OCI-LY1 (cell line): ENCODE measurements at regions not wholly inside any gene's neighbourhood (a gene's known extent, or its start where the extent isn't known, plus 50 kb on each side); places are given as distances from the start of the nearest gene placed in this dataset.

Source experiments
- H2AFZ ChIP-seq: fragments of 200-600 bp; sonication (generic), shearing (Covaris generic); 2 replicates; pipeline ENCODE4 v1.6.0; 2014; ENCODE audit warnings: antibody characterized with exemption, mild to moderate bottlenecking, low read length
- H3F3A ChIP-seq: fragments of 200-600 bp; sonication (generic), shearing (Covaris generic); 2 replicates; pipeline ENCODE4 v1.6.0; 2014; ENCODE audit warnings: mild to moderate bottlenecking, antibody characterized with exemption, low read length, moderate library complexity; ENCODE audit not compliant: insufficient read depth
- H3K27ac ChIP-seq: fragments of 200-600 bp; sonication (generic); 2 replicates; pipeline ENCODE4 v1.5.1; 2014; ENCODE audit warnings: low read length, mixed run types, mild to moderate bottlenecking, low read depth; ENCODE audit not compliant: poor library complexity, severe bottlenecking
- H3K27me3 ChIP-seq: fragments of 200-600 bp; sonication (generic); 2 replicates; pipeline ENCODE4 v1.6.0; 2014; ENCODE audit warnings: antibody characterized with exemption, mild to moderate bottlenecking, low read length, moderate library complexity; ENCODE audit not compliant: insufficient read depth
- H3K36me3 ChIP-seq: fragments of 200-600 bp; sonication (generic); 2 replicates; pipeline ENCODE4 v1.6.1; 2014; ENCODE audit warnings: mild to moderate bottlenecking, antibody characterized with exemption, low read length, moderate library complexity, mixed read lengths; ENCODE audit not compliant: insufficient read depth
- H3K4me1 ChIP-seq: fragments of 200-600 bp; sonication (generic); 2 replicates; pipeline ENCODE4 v1.5.1; 2014; ENCODE audit warnings: mild to moderate bottlenecking, low read length, moderate library complexity; ENCODE audit not compliant: insufficient read depth, severe bottlenecking
- H3K4me2 ChIP-seq: fragments of 200-600 bp; sonication (generic), shearing (Covaris generic); 2 replicates; pipeline ENCODE4 v1.6.1; 2014; ENCODE audit warnings: low read length
- H3K4me3 ChIP-seq: fragments of 200-600 bp; sonication (generic); 2 replicates; pipeline ENCODE4 v1.5.1; 2014; ENCODE audit warnings: low read length, low read depth, mild to moderate bottlenecking, mixed read lengths; ENCODE audit not compliant: poor library complexity, severe bottlenecking
- H3K79me2 ChIP-seq: fragments of 200-600 bp; shearing (Covaris generic); 2 replicates; pipeline ENCODE4 v1.6.1; 2016; ENCODE audit warnings: mixed run types, low read length, mixed read lengths; ENCODE audit not compliant: insufficient read depth
- H3K9ac ChIP-seq: fragments of 200-600 bp; sonication (generic), shearing (Covaris generic); 2 replicates; pipeline ENCODE4 v1.6.1; 2014; ENCODE audit warnings: mild to moderate bottlenecking, low read length, mixed read lengths
- H3K9me2 ChIP-seq: fragments of 200-600 bp; sonication (generic), shearing (Covaris generic); 2 replicates; pipeline ENCODE4 v1.6.1; 2014; ENCODE audit warnings: low read depth, mild to moderate bottlenecking, low read length, mixed read lengths
- H3K9me3 ChIP-seq: fragments of 200-600 bp; shearing (Covaris generic); 2 replicates; pipeline ENCODE4 v1.6.1; 2014; ENCODE audit warnings: low read length, mixed read lengths
- H4K20me1 ChIP-seq: fragments of 200-600 bp; sonication (generic), shearing (Covaris generic); 2 replicates; pipeline ENCODE4 v1.6.0; 2016; ENCODE audit warnings: mild to moderate bottlenecking, low read length; ENCODE audit not compliant: insufficient read depth
- CTCF ChIP-seq: fragments of 200-600 bp; sonication (generic), shearing (Covaris generic); IDR thresholded peaks from 2 replicates; pipeline ENCODE4 v1.5.1; 2017; ENCODE audit warnings: mild to moderate bottlenecking, antibody characterized with exemption, low read length, moderate library complexity, mixed read lengths
- EZH2 ChIP-seq: fragments of 200-600 bp; sonication (generic), shearing (Covaris generic); IDR thresholded peaks from 2 replicates; pipeline ENCODE4 v1.8.0; 2017; ENCODE audit warnings: borderline replicate concordance, mixed run types, mild to moderate bottlenecking, antibody characterized with exemption, low read length, moderate library complexity, mixed read lengths

DNA sequence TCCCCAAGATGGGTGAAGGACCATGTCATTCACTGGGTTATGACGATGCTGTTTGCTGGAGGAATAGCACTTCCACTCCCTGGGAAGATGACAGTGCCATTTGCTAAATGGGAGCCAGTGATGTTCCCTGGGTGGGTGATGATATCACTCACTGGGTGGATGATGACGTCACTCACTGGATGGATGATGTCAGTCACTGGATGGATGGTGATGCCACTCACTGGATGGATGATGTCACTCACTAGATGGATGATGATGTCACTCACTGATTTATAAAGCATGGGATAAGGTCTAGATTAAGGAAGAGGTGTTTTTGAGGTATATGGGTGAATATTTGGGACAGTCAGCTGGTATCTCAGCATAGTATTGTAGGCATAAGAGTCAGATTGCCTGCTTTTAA lies 457.2 kb downstream of the AJAP1 start:
- H2AFZ ChIP-seq: no peak overlapping the region
- no peak for TF ChIP-seq CTCF
- no peak for TF ChIP-seq EZH2
- no peak overlapping the region for H3K9ac ChIP-seq
- no peaks in the 10 kb centered on the region for H3F3A ChIP-seq
- H3K4me1 ChIP-seq: no peaks in the 10 kb centered on the region
- no peak overlapping the region for H3K4me2 ChIP-seq
- no peaks in the 10 kb centered on the region for H3K36me3 ChIP-seq
- no peak overlapping the region for H3K4me3 ChIP-seq
- no peaks in the 10 kb centered on the region for H3K9me3 ChIP-seq
- H3K9me2 ChIP-seq: no peaks in the 10 kb centered on the region
- no peaks in the 10 kb centered on the region for H4K20me1 ChIP-seq
- no peaks in the 10 kb centered on the region for H3K79me2 ChIP-seq
- H3K27ac ChIP-seq: no peak overlapping the region
- H3K27me3 ChIP-seq: no peaks in the 10 kb centered on the region

GRCh38 chr1:5110508-5110907 lies 456.1 kb downstream of the AJAP1 start:
- TF ChIP-seq EZH2 (no peak), CTCF (no peak)
- Histone ChIP-seq H3K79me2 (no peaks in the 10 kb centered on the region), H3K4me1 (no peaks in the 10 kb centered on the region), H3K4me2 (no peak overlapping the region), H3K4me3 (no peak overlapping the region), H3K27ac (no peak overlapping the region), H3F3A (no peaks in the 10 kb centered on the region), H3K27me3 (no peaks in the 10 kb centered on the region), H3K9me2 (no peaks in the 10 kb centered on the region), H3K9ac (no peak overlapping the region), H2AFZ (no peak overlapping the region), H3K36me3 (no peaks in the 10 kb centered on the region), H3K9me3 (no peaks in the 10 kb centered on the region), H4K20me1 (no peaks in the 10 kb centered on the region)

DNA sequence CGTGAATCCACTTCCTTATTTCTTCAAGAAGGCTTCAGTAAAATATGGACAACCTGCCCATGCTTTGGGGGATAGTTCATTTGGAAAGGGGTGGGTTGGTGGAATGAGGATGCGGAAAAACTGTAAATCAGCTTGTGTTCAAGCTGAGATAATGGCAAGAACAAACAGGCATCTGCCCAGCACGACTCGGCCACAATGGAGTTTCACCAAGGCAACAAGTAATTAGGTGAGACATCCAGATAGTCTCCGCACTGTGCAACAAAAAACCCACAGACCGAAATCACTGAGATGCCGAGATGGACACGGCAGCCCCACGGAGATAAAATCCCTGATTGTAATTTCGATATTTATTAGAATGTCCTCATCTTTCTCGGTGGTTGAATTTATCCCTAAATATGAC lies 455.2 kb downstream of the AJAP1 start:
- Histone ChIP-seq H2AFZ (no peak overlapping the region), H3K9ac (no peak overlapping the region), H3F3A (no peaks in the 10 kb centered on the region), H3K4me1 (no peaks in the 10 kb centered on the region), H3K36me3 (no peaks in the 10 kb centered on the region), H3K4me2 (no peak overlapping the region), H3K9me3 (no peaks in the 10 kb centered on the region), H3K9me2 (no peaks in the 10 kb centered on the region), H3K79me2 (no peaks in the 10 kb centered on the region), H3K4me3 (no peak overlapping the region), H3K27me3 (no peaks in the 10 kb centered on the region), H4K20me1 (no peaks in the 10 kb centered on the region), H3K27ac (no peak overlapping the region)
- no peak for TF ChIP-seq CTCF
- no peak for TF ChIP-seq EZH2
